ENCODE measurements at regions not wholly inside any gene's neighbourhood (a gene's known extent, or its start where the extent isn't known, plus 50 kb on each side); places are given as distances from the start of the nearest gene placed in this dataset.
"Not testable (repeated sequence)": the region's sequence is repeated elsewhere in the genome, so short reads cannot be mapped to it uniquely, and the experiment has no call there.

- DNase-seq (ENCODE audit: low spot score) = no peak
Observed at GRCh38 chr1:72526926-72527325, 244.6 kb upstream of the NEGR1 start.

- no peak for DNase-seq (ENCODE audit: low spot score)
Observed at GRCh38 chr1:72524021-72524420, 241.7 kb upstream of the NEGR1 start.

- no peak for DNase-seq (ENCODE audit: low spot score)
Observed at GRCh38 chr1:72521659-72522058, 239.3 kb upstream of the NEGR1 start.

- DNase-seq (ENCODE audit: low spot score) = no peak
Observed at GRCh38 chr1:72516826-72517225, 234.5 kb upstream of the NEGR1 start.

GRCh38 chr1:72516264-72516663 is 233.9 kb upstream of the NEGR1 start:
- no peak for DNase-seq (ENCODE audit: low spot score)

GRCh38 chr1:72498371-72498770 is 216.0 kb upstream of the NEGR1 start:
- DNase-seq (ENCODE audit: low spot score) = no peak

- no peak for DNase-seq (ENCODE audit: low spot score)
Observed at GRCh38 chr1:72489801-72490200, 207.5 kb upstream of the NEGR1 start.

GRCh38 chr1:72485801-72486200 is 203.5 kb upstream of the NEGR1 start:
- DNase-seq (ENCODE audit: low spot score) = no peak

- DNase-seq (ENCODE audit: low spot score) = no peak
Observed at GRCh38 chr1:72483846-72484357, 201.6 kb upstream of the NEGR1 start.

- DNase-seq (ENCODE audit: low spot score) = peak; percentile 3
Observed at GRCh38 chr1:72482736-72483413, 200.5 kb upstream of the NEGR1 start.

GRCh38 chr1:72481420-72481970 is 199.2 kb upstream of the NEGR1 start:
- DNase-seq (ENCODE audit: low spot score) = no peak

- no peak for DNase-seq (ENCODE audit: low spot score)
Observed at GRCh38 chr1:72466376-72466775, 184.0 kb upstream of the NEGR1 start.

- DNase-seq (ENCODE audit: low spot score) = no peak
Observed at GRCh38 chr1:72462186-72462905, 180.0 kb upstream of the NEGR1 start.

- no peak for DNase-seq (ENCODE audit: low spot score)
Observed at GRCh38 chr1:72442262-72442661, 159.9 kb upstream of the NEGR1 start.

- DNase-seq (ENCODE audit: low spot score) = no peak
Observed at GRCh38 chr1:72439036-72439435, 156.7 kb upstream of the NEGR1 start.

- DNase-seq (ENCODE audit: low spot score) = no peak
Observed at GRCh38 chr1:72438270-72438669, 155.9 kb upstream of the NEGR1 start.

GRCh38 chr1:72435025-72435424 is 152.7 kb upstream of the NEGR1 start:
- no peak for DNase-seq (ENCODE audit: low spot score)

GRCh38 chr1:72434070-72434469 is 151.7 kb upstream of the NEGR1 start:
- DNase-seq (ENCODE audit: low spot score) = no peak

GRCh38 chr1:72433591-72433990 is 151.3 kb upstream of the NEGR1 start:
- DNase-seq (ENCODE audit: low spot score) = no peak

- no peak for DNase-seq (ENCODE audit: low spot score)
Observed at GRCh38 chr1:72432645-72433267, 150.4 kb upstream of the NEGR1 start.

- no peak for DNase-seq (ENCODE audit: low spot score)
Observed at GRCh38 chr1:72431810-72432209, 149.5 kb upstream of the NEGR1 start.

GRCh38 chr1:72428276-72428675 is 145.9 kb upstream of the NEGR1 start:
- DNase-seq (ENCODE audit: low spot score) = not testable (repeated sequence)

GRCh38 chr1:72419229-72419628 is 136.9 kb upstream of the NEGR1 start:
- no peak for DNase-seq (ENCODE audit: low spot score)
